ENCODE measurements at regions not wholly inside any gene's neighbourhood (a gene's known extent, or its start where the extent isn't known, plus 50 kb on each side); places are given as distances from the start of the nearest gene placed in this dataset.

DNA sequence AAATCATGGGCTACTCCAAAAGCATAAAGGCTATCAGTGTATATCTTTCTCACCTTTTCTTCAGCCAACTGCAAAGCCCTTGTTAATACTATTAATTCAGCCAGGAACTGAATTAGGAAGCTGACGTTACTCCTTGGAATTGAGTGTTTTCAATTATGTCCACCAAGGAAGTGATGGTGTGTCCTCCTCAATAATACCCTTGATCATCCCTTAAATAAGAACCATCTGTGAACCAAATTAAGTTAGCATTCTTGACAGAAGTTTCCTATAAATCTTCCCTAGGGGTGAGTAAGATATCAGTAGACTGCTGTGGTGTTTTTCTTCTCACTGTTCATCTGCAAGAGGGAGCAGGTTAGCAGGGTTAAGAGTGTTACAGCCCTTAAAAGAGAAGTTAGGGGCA, 252.3 kb upstream of the AVPR1A start:
- TF ChIP-seq CTCF (IDR thresholded peaks at IDR 0.05) = no peak
- TF ChIP-seq EP300 (IDR thresholded peaks at IDR 0.05) = no peak
- TF ChIP-seq POLR2AphosphoS5 (IDR thresholded peaks at IDR 0.05) = no peak
- no peak for TF ChIP-seq POLR2A (IDR thresholded peaks at IDR 0.05; ENCODE audit: low read depth)
